ENCODE measurements at regions not wholly inside any gene's neighbourhood (a gene's known extent, or its start where the extent isn't known, plus 50 kb on each side); places are given as distances from the start of the nearest gene placed in this dataset.

DNA sequence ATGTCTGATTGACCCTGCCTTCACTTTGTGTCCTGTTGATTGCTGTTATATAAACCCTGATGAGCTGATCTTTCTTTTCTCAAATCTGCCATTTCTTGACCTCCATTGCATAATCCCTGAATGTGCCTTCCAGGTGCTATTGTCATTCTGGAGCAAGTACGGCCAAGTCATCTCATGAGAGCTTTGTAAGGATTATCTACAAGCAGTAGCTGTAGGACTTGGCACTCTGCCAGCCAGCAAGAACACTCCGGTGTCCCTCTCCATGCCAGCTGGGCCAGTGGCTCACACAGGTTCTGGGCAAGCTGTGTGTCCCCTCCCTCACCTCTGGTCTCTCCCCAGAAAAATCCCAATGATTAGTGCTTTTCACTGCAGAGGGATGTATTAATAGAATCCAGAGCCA lies 348.1 kb downstream of the FOXO1 start:
- in situ Hi-C loops (cut with MboI) (no loop called here), intact Hi-C loops (cut with micrococcal nuclease) (no loop called here)

More for the DNA sequence above, 348.1 kb downstream of the FOXO1 start:
- no peaks in the 10 kb centered on the region for H3K4me1 ChIP-seq (replicated peaks in 1 of 2; ENCODE audit: control insufficient read depth in 2 of 2, insufficient read depth in 2 of 2, low read length in 2 of 2)
- ChIA-PET POLR2A (no interaction called here), CTCF (ENCODE audit: low intra/inter-chr PET ratio) (no interaction called here)
- no peaks in the 10 kb centered on the region for H3K36me3 ChIP-seq (ENCODE audit: control insufficient read depth, insufficient read depth, low read length)
- no peaks in the 10 kb centered on the region for H3K9me3 ChIP-seq (replicated peaks; ENCODE audit: control insufficient read depth, insufficient read depth, low read depth, low read length)
- peak; percentile 75 for TF ChIP-seq NFIX (CRISPR knock-in tag; IDR thresholded peaks at IDR 0.05; ENCODE audit: low read depth)
- no peak for TF ChIP-seq NR2C2 (CRISPR knock-in tag; IDR thresholded peaks at IDR 0.05)
- no peak for TF ChIP-seq NR2C2 (tag; IDR thresholded peaks at IDR 0.05)
- no peak for TF ChIP-seq CREB1 (IDR thresholded peaks at IDR 0.05)
- no peak for TF ChIP-seq CREB1 (CRISPR knock-in tag; IDR thresholded peaks at IDR 0.05)
- TF ChIP-seq, protein P1, sequence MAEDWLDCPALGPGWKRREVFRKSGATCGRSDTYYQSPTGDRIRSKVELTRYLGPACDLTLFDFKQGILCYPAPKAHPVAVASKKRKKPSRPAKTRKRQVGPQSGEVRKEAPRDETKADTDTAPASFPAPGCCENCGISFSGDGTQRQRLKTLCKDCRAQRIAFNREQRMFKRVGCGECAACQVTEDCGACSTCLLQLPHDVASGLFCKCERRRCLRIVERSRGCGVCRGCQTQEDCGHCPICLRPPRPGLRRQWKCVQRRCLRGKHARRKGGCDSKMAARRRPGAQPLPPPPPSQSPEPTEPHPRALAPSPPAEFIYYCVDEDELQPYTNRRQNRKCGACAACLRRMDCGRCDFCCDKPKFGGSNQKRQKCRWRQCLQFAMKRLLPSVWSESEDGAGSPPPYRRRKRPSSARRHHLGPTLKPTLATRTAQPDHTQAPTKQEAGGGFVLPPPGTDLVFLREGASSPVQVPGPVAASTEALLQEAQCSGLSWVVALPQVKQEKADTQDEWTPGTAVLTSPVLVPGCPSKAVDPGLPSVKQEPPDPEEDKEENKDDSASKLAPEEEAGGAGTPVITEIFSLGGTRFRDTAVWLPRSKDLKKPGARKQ (CRISPR knock-in tag; IDR thresholded peaks at IDR 0.05), result no peak
- TF ChIP-seq NFIC (IDR thresholded peaks at IDR 0.05), result peak; percentile 90
- TF ChIP-seq CBFA2T3 (IDR thresholded peaks at IDR 0.05), result 0 out of 2 replicates have a peak, but pooled peaks have one; percentile 6
- TF ChIP-seq NCOA4 (IDR thresholded peaks at IDR 0.05; ENCODE audit: partially characterized antibody), result no peak
- TF ChIP-seq HEY1 (CRISPR knock-in tag; IDR thresholded peaks at IDR 0.05; ENCODE audit: borderline replicate concordance), result no peak
- TF ChIP-seq LEF1 (IDR thresholded peaks at IDR 0.05), result no peak
- TF ChIP-seq, protein P2, sequence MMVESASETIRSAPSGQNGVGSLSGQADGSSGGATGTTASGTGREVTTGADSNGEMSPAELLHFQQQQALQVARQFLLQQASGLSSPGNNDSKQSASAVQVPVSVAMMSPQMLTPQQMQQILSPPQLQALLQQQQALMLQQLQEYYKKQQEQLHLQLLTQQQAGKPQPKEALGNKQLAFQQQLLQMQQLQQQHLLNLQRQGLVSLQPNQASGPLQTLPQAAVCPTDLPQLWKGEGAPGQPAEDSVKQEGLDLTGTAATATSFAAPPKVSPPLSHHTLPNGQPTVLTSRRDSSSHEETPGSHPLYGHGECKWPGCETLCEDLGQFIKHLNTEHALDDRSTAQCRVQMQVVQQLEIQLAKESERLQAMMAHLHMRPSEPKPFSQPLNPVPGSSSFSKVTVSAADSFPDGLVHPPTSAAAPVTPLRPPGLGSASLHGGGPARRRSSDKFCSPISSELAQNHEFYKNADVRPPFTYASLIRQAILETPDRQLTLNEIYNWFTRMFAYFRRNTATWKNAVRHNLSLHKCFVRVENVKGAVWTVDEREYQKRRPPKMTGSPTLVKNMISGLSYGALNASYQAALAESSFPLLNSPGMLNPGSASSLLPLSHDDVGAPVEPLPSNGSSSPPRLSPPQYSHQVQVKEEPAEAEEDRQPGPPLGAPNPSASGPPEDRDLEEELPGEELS (CRISPR knock-in tag; IDR thresholded peaks at IDR 0.05; ENCODE audit: borderline replicate concordance), result no peak
- no peak for TF ChIP-seq PTRF (tag; IDR thresholded peaks at IDR 0.05)
- TF ChIP-seq SP2 (IDR thresholded peaks at IDR 0.05; ENCODE audit: extremely low read depth, low read depth, low read length, poor library complexity, severe bottlenecking), result no peak
- no peak overlapping the region for H2AFZ ChIP-seq (ENCODE audit: low read depth, low read length)
- DNase-seq (ENCODE audit: extremely low read depth in 1 of 4, low spot score in 3 of 4) (peak in 1 of 4 experiments; percentile 2), ATAC-seq (no peak), FAIRE-seq (no peak)
- H3K9ac ChIP-seq (ENCODE audit: insufficient read depth in 1 of 2, low read depth in 2 of 2, low read length in 2 of 2), result no peak overlapping the region
- H3K27me3 ChIP-seq (ENCODE audit: control insufficient read depth in 2 of 2, insufficient read depth in 2 of 2, low read length in 2 of 2), result no peaks in the 10 kb centered on the region
- no peak overlapping the region for H3K27ac ChIP-seq (ENCODE audit: extremely low read depth, low read depth, low read length)
- H3K79me2 ChIP-seq (ENCODE audit: control insufficient read depth, insufficient read depth, low read length), result no peaks in the 10 kb centered on the region
- no peak overlapping the region for H3K4me3 ChIP-seq
- no TSS peak for BruUV-seq (replicated peaks)
- H4K20me1 ChIP-seq (replicated peaks; ENCODE audit: control insufficient read depth, insufficient read depth, low read length), result no peaks in the 10 kb centered on the region
- H3K4me2 ChIP-seq (ENCODE audit: insufficient read depth, low read length), result no peak overlapping the region
- H3K9me1 ChIP-seq (ENCODE audit: control insufficient read depth, insufficient read depth, low read length), result no peaks in the 10 kb centered on the region
- 0% methylated on average over 1 of the region's 2 CpGs for WGBS (ENCODE audit: insufficient coverage, low coverage, missing lambda C conversion rate)
